MV-4-11 (cell line): ENCODE measurements at regions not wholly inside any gene's neighbourhood (a gene's known extent, or its start where the extent isn't known, plus 50 kb on each side); places are given as distances from the start of the nearest gene placed in this dataset.
"Not testable (repeated sequence)": the region's sequence is repeated elsewhere in the genome, so short reads cannot be mapped to it uniquely, and the experiment has no call there.

Experiments
- DNase-seq: peaks from one replicate; lab custom pipeline; 2025; lab: John Stamatoyannopoulos, UW

DNA sequence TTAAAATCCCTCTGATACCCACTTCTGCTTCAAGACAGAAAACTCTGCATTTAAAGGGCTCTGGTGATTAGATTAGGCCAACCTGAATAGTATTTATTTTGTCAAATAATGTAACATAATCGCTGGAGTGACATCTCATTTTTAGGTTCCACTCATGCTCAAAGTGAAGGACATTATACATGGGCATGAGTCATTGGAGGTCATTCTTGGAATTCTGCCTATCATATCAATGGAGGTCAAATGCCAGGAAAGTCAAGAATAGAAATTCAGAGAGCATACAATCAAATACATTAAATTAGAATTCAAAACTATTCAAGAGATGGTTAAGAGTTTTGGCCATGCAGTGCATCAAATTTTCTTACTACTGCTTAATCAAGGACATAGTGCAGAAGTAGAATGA is 50.8 kb upstream of the PRSS1 start:
- no peak for DNase-seq

DNA sequence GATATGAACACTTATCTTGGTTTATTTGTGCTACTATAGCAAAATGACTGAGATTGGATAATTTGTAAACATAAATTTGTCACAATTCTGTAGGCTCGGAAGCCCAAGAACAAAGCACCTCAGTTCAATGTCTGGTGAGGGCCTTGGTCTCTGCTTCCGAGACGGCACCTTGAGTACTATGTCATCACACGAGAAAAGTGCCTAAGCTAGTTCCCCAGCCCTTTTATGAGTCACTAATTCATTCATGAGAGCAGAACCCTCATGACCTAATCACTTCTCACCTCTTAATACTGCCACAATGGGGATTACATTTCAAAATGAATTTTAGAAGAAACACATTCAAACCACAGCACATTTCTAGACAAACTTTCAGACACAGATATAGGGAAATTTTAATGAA is 52.0 kb upstream of the PRSS1 start:
- DNase-seq: no peak

DNA sequence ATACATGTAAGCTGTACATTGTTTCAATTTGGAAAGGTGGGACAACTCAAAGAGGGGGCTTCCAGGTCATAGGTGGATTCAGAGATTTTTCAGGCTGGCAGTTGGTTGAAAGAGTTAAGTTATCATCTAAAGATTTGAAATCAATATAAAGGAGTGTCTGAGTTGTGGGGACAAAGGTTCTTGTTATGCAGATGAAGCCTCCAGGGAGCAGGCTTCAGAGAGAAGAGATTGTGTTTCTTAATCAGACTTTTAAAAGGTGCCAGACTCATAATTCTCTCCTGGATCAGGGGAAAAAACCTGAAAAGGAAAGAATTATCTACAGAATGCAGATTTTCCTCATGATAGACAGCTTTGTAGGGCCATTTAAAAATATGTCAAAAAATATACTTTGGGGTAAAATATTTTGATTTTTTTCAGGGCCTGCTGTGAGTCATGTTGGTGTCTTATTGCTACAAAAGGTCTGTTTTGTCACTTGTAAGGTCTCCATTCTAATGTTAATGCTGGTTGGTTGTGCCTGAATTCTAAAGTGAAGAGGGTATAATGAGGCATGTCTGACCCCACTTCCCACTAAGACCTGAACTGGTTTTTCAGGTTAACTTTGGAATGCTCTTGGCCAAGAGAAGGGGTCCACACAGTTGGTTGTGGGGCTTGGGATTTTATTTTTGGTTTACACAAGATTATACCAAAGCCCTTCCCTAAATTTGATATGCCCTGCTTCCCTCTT is 52.7 kb upstream of the PRSS1 start:
- no peak for DNase-seq

DNA sequence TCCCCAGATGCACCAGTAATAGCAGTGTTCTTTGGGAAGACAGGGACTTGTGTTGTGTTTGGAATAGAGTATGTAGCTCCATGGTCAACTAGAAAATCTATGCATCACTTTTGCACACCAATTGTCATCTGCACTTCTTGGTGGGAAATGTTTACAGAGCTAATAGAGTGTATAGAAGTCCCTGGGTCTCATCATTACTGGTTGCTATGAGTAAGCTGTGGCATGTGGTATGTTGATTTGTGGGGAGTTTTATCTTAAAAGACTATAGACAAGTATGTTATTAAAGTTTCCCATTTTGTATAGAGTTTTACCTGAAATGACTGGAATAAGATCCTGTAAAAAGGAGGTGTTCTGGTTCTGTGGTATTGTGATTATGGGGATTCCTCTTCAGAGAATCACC is 55.4 kb upstream of the PRSS1 start:
- no peak for DNase-seq

DNA sequence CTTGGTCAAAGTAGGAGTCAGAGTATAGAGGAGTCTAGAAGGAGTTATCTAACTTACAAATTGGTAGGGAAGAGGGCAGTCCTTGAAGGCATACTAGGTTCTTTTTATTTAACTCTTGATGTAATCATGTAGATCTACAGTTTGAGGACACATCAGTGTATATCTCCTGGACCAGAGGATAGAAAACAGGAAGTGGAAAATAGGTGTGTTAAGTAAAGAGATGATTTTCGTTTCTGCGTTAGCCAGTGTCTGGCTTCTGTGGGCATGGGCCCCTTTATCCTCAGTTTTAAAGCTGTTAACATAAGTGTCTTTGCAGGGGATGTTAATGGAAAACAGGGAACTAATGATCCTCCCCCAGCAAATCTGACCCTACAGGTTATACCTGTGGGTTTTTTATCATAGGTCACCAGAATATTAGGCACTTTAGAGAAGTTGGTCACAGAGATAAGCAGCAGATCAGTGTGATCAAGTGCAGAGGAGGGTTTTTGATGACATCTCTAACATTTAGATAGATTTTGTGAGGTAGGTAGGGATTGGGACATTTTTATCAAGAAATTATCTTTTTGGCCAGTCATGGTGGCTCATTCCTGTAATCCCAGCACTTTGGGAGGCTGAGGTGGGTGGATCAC is 58.6 kb upstream of the PRSS1 start:
- DNase-seq: no peak

DNA sequence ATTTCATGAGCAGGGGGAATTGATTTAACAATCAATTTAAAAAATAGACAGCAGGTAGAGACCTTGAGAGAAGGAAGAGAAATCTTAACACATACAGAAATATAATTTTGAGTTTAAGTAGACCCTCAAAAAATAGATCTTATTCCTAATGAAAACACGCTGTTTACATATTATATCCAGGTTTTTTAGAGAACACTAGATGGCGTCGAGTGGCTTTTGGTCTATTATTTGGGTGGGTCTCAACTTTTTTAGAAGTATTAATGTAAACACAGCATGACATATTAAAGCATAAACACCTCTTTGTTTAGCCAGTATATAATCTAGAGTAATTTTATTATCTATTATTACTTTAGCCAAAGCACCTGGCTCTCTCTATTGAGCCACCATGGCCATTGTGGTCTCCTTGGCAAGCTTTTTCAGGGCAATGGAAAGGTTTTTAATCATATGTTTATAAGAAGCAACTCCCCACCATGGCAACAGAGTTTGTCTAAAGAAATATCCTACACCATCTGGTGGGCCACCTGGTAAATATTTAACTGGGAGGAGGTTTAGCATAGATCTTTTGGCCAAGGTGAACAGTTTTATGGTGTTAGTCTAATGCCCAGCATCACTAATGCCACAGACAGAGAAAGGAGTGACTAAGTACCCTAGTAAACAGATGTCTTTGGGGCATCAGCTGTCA is 59.7 kb upstream of the PRSS1 start:
- no peak for DNase-seq

DNA sequence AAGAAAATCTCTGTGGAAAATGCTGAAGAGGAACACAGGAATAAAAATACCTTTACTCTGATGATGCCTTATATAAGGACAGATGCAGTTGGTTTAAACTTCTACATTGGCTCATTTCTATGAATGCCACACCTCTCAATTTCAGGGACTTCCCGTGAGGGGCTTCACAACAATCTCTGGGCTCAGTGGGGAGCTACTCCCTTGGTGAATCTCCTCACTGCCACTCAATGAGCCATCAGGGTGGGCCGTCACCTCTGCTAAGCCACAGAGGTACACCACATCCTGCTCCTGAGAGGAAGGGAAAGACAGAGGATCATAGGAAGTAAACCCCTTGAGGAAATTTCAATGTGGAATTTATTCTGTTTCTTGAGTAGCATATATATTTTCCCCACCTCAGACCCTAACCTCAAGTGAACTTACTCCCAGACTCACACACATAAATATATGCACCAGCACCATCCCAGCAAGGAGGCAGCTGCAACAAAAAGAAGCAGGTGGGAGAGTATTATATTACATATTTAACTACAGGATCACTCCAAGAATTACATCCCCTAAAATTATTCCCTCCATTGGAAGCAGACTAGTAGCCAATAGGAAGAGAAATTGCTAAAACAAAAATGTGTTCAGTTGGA is 63.3 kb upstream of the PRSS1 start:
- no peak for DNase-seq

DNA sequence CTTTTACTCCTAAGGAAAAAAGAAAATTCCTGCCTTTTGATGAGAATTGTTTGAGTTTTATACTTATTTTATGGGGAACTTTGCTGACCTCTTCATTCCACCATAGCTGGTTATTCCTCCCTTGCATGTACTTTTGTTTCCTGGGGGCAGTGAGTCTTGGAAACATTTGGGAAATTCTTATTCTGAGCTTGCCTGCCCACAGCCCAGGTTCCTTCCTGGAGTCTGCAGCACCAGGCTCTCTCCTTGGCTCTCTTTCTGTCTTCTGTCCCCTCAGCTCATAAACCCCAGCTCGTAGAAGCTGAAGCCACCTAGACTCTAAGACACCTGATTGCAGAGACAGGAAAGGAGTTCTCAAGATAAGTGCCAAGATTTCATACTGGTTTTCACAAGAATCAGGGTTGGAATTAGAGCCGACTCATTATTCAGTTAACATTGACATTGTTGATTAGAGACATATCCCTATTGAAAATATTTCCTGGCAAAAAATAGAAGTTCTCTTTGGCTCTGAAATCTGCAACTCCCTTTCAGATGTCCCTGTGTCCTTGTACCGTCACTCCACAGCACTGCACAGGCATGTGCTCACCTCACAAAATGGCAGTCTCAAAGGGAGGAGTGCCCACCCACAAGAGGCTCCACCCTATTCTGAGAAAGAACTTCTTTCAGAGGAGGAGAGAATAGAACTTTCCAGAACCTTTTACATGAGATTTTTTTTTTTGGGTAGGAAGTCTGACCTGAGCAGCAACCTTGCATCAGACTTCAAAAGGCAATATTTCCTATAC is 67.8 kb upstream of the PRSS1 start:
- no peak for DNase-seq

DNA sequence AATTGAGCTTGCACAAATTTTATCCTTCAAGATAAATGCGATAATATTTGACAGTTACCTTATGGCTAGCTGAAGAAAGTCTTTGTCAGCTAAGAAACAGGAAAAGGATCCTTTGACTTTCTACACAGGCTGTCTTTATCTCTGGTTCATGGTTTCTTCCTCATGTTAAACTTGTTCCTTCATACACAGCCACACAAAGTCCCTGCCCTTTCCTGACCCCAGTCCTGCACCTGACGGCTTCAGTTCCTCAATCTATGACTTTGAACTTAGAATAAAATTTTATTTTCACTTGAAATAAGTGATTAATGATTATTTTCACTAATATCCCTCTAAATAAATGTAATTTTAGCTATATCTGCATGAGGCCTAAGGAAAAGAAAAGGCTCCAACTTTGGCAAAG is 77.8 kb upstream of the PRSS1 start:
- DNase-seq: peak; percentile 34

DNA sequence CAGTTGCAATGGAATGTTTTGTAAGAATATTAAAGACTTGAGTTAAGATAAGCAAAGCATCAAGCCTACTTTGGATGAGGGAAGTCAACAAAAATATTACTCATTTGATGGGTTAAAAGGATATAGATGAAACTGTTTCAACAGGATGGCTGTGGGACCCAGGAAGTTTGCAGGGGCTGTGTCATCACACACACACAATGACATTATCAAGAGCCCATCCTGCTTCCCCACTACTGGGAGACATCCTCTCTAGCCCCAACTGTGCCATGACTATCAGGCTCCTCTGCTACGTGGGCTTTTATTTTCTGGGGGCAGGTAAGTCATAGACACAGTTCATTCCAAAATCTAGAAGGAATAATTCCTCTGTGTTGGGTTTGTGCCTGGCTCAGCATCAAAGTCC is 78.8 kb upstream of the PRSS1 start:
- peak; percentile 8 for DNase-seq

DNA sequence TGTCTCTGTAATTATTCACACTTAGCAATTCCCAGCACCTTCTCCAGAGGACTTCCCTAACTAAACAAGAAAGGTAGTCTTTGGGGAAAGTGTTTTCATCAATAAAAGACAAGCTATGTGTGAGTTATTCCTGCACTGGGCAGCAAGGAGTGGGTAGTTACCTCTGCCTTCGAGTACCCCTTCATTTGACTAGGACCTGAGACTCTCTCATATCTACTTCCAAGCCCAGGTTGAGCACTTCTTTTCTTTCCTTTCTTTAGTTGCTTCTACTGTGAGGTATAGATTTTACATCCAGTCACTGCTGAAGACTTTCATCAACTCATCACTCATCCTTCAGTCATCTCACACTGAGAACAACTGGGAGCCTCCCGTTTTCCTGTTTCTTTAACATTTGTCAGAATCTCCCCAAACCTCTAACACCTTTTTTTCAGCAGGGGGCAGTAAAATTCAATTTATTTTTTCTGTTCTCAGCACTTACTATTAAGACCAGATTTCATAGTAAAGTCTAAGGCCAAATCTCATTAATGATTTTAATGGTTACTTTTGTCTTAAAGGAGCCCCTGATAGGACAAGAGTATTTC is 80.1 kb upstream of the PRSS1 start:
- peak; percentile 18 for DNase-seq

DNA sequence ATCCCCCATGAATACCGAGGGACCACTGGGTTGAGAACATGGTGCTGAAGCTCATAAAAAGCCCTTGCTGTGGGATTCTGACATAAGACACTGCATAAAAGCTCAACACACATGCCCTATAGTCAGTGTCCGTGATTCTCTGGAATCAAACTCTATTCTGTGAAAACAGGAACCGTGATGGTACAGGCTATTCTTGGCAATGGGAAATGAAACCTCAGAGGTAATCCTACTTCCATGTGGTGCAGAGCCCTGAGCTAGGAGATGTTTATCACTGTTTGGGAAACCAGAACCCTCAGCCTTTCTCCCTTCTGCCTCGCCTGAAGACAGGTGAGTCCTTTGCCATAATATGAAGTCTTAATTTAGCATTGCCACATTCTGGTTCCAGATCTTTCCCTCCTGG is 80.8 kb upstream of the PRSS1 start:
- peak; percentile 87 for DNase-seq

DNA sequence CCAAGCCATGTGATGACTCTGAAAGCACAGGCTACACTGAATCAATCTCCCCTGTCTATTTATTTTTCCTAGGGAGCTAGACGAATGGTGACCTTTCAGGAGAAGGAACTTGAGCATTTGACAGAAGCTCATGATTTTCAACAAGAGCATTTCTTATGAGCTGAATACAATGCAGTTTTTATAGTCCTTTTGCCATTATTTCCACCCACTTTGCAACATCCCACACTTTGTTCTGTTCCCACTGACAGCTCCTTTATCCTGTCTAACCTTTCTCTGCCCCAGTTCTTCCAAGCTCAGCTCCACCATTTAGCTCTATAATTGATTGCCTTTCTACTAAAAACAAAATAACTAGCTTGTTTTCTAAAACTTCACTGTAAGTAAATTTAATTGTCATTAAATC is 91.9 kb upstream of the PRSS1 start:
- DNase-seq: no peak

DNA sequence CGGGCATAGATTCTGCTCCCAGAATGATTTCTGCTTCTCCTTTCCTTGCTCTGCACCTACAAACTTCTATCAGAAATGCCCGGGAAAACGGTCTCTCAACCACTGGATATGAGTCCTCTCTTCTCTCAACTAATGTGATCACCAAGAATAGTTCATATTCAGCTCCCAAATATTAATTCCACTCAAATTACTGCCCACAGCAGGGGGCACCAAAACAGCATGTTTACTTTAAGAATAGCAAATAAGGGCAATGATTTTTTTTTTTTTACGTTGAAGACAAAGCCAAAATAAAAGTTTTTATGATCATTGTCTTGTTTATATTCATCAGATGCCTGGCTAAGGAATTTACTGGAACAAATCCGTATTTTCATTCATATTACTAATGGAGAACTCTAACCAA is 94.9 kb upstream of the PRSS1 start:
- DNase-seq: no peak

DNA sequence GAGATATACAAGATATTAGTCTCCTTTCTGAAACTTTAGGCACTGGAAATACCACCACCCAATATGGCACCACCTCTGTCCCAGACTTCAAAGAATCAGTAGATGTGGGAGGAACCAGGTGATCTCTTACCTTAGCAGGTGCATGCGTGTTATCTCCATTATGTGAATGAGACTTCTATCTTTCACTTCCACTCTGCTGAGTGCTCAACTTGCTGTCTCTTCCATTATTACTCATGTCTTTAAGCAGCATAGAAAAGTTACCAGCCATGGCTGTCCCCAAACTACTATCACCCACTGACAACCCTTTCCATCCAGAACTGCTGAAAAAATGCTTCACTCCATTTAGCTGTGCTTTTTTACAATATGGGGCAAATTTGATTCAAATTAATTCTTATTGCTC is 101.5 kb upstream of the PRSS1 start:
- DNase-seq: no peak

DNA sequence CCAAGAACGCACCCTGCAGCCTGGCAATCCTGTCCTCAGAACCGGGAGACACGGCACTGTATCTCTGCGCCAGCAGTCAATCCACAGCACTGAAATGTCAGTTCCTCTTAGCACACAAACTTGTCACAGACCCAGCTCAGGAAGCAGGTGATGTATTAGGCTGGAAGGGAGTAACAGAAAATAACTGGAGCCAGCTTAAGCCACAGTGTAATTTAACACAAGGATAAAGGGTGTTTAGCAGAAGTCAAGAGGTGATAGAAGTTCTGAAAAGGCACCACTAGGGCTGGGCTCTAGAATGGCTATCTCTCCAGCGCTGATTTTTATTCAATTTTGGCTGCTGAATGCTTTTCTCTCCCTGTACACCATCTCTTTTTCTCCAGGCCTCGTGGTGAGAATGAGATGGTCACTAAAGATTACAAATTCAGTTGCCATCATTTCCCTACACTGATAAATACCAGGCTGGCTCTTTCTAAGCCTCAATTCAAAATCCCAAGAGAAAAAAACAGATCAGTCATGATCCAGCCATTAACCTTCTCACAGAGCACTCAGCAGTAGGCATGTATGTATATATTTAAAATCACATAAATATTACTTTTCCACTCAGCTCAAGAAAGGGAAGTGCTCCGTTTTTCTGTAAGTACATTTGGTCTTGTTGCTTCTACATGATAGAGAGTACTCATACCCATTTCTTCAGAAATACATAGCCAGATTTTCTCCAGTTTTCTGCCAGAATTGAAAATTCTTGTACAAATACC is 102.7 kb upstream of the PRSS1 start:
- DNase-seq: no peak

DNA sequence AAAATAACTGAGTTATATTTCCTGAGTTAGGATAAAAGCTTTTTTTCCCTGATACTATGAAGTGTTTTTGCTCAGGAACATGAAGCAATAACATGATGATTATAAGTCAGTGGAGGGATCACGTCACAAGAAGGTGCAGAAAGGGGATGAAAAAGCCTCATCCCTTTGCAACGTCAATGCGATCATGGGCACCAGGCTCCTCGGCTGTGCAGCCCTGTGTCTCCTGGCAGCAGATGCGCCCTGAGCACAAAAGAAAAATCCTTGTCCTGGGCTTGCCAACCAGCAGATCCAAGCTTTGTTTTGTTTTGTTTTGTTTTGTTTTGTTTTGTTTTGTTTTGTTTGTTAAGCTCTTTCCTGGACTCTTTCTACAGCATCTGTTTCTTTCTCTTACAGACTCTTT is 103.5 kb upstream of the PRSS1 start:
- no peak for DNase-seq

DNA sequence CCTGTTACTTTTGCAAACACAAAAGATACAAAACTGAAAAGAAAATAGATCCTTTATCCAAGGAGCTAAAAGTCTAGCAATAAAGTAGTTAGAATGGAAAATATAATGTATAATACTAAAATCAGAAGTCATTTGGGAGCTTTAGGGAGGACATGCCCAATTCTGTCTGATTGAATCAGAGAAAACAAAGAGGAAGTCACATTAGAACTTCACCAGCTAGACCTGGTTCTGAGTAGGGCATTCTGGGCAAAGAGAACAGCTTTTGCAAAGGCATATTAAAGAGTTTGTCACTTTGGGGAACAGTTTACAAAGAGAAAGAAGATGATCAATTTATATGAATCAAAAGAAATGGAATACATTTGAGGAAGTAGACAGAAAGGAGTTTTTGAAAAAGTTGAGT is 107.0 kb upstream of the PRSS1 start:
- no peak for DNase-seq

DNA sequence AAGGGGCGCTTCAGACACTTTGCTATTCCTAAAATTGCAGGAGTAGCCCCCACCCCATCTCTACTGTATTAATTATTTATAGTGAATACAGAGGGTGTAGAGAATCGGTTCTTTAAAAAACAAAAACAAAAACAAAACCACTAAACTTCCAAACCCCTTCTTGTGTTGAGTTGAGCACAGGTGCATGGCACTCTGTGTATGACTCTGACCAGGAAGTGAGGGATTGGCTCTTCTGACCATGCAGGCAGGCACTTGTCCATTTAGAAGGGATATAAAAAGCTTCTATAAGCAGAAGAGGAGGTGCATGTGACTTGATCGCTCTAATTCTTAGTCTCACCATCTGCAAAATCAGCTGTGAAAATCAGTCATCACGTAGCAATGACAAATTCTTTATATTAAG is 108.0 kb upstream of the PRSS1 start:
- not testable (repeated sequence) for DNase-seq

DNA sequence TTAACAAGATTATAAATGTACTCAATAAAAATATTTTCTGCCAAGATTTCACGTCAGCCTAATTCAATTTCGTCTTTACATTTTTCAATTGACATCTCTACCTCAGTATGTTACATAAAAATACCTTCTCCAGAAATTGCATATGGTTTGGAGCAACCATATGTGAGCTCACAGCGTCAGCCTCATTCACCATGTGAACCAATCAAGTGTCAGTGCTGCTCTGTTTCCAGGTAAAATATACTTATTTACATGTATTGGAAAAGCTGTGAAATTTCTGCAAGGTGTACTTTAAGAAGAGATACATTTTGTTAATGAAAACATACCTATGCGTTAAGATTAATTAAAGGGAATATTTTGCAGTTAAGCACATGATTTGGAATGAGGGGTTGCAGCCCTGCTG is 110.7 kb upstream of the PRSS1 start:
- DNase-seq: no peak

DNA sequence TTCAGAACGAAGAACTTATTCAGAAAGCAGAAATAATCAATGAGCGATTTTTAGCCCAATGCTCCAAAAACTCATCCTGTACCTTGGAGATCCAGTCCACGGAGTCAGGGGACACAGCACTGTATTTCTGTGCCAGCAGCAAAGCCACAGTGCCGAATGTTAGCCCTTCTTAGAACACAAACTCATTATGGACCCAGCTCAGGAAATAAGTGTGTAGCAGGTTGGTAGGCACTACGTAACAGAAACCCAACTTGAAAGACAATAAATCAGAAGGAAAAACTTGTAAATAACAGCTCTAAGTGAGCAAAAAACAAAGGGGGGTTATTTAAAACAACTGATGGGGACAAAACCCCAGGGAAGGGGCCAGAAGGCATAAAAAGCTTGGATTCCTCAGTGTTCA is 112.0 kb upstream of the PRSS1 start:
- no peak for DNase-seq
